H1 (cell line): ENCODE measurements at regions not wholly inside any gene's neighbourhood (a gene's known extent, or its start where the extent isn't known, plus 50 kb on each side); places are given as distances from the start of the nearest gene placed in this dataset.

Experiments
- CHD7 ChIP-seq: fragments of 300-600 bp; sonication (generic); IDR thresholded peaks from 2 replicates; pipeline ENCODE4 v1.7.1; 2012; ENCODE audit warnings: low read length, moderate library complexity, mild to moderate bottlenecking, inconsistent platforms; ENCODE audit not compliant: insufficient replicate concordance
- KDM5A ChIP-seq: fragments of 200-600 bp; IDR thresholded peaks from 2 replicates; pipeline ENCODE4 v1.7.1; 2012; ENCODE audit warnings: mild to moderate bottlenecking, low read length, inconsistent platforms, mixed read lengths
- YY1 ChIP-seq: IDR thresholded peaks from 2 replicates; pipeline ENCODE4 v1.6.1; 2011; ENCODE audit warnings: low read depth, mild to moderate bottlenecking, low read length

DNA sequence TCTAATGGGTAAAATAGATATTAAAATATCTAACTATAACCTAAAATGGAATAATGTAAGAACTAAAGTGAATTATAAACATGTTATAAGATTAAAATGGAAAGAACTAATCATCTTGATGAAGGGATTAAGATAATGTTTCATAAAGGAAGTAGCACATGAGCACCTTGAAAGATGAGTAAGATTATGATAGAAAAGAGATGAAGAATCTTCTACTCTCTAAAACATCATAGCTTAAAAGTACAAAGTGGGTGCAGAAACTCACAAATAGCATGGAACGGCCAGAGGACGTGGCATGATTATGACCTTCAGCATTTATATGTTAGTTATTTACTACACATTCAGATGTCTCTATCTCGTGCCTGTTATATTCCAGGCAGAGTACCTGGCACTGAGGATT lies 76.2 kb upstream of the COL5A2 start (continued):
- no peak for TF ChIP-seq CHD7
- TF ChIP-seq KDM5A = no peak
- TF ChIP-seq YY1 = no peak
